Endothelial cell of umbilical vein (primary cell): ENCODE measurements at regions not wholly inside any gene's neighbourhood (a gene's known extent, or its start where the extent isn't known, plus 50 kb on each side); places are given as distances from the start of the nearest gene placed in this dataset.

Experiments used
- EZH2 ChIP-seq: IDR thresholded peaks from 2 replicates; pipeline ENCODE4 v1.6.1; 2012; ENCODE audit warnings: borderline replicate concordance, low read depth, mild to moderate bottlenecking, moderate library complexity, low read length, inconsistent platforms; ENCODE audit not compliant: severe bottlenecking
- FOS ChIP-seq: IDR thresholded peaks from 2 replicates; pipeline ENCODE4 v1.6.1; 2011; ENCODE audit warnings: mild to moderate bottlenecking, low read length, moderate library complexity, borderline replicate concordance; ENCODE audit not compliant: insufficient read depth
- GATA2 ChIP-seq: IDR thresholded peaks from 2 replicates; pipeline ENCODE4 v1.7.0; 2011; ENCODE audit warnings: low read depth, mild to moderate bottlenecking, moderate library complexity, mixed read lengths, low read length; ENCODE audit not compliant: insufficient read length, insufficient read depth
- JUN ChIP-seq: IDR thresholded peaks from 2 replicates; pipeline ENCODE4 v1.6.1; 2011; ENCODE audit warnings: borderline replicate concordance, low read depth; ENCODE audit not compliant: insufficient read length, insufficient read depth
- MYC ChIP-seq: IDR thresholded peaks from one replicate; pipeline ENCODE4 v1.6.1; 2011; ENCODE audit warnings: mild to moderate bottlenecking, low read depth, low read length
- POLR2A ChIP-seq: IDR thresholded peaks from 2 replicates; pipeline ENCODE4 v1.6.1; 2012; ENCODE audit warnings: low read depth, mild to moderate bottlenecking, control low read depth, low read length
- POLR2AphosphoS5 ChIP-seq: IDR thresholded peaks from 2 replicates; pipeline ENCODE4 v1.6.1; 2012; ENCODE audit warnings: low read depth, mild to moderate bottlenecking, control low read depth, low read length, moderate library complexity; ENCODE audit not compliant: insufficient read depth
- TF ChIP-seq, protein P1 (sequence below), 2 donors: IDR thresholded peaks; 1 replicate in 1 of 2; 2 replicates in 1 of 2; pipeline ENCODE4 v1.5.1; 2011; ENCODE audit warnings: low read length in 2 of 2, mild to moderate bottlenecking in 2 of 2, moderate library complexity in 2 of 2, control low read depth in 1 of 2, inconsistent platforms in 1 of 2, low read depth in 1 of 2; ENCODE audit not compliant: insufficient read depth in 1 of 2; ENCODE audit errors: extremely low read depth in 1 of 2

DNA sequence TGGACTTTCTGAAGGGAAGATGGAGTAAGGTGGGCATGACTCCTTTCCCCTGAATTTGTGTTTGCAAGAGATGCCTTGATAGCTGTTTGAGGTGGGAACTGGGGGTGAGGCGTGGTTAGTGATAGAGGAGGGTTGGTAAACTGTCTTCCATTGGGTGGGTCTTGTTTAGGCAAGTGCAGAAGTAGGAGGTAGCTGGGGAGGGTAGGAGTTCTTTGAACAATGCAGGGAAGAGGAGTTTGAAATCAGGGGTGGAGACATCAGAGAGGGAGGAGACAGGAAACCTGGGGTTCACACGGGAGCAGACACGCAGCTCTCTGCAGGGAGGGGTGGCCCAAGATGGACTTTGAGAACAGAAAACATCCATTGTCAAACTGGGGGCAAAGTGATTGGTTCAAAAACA lies 267.1 kb downstream of the TSN start:
- TF ChIP-seq, protein P1, sequence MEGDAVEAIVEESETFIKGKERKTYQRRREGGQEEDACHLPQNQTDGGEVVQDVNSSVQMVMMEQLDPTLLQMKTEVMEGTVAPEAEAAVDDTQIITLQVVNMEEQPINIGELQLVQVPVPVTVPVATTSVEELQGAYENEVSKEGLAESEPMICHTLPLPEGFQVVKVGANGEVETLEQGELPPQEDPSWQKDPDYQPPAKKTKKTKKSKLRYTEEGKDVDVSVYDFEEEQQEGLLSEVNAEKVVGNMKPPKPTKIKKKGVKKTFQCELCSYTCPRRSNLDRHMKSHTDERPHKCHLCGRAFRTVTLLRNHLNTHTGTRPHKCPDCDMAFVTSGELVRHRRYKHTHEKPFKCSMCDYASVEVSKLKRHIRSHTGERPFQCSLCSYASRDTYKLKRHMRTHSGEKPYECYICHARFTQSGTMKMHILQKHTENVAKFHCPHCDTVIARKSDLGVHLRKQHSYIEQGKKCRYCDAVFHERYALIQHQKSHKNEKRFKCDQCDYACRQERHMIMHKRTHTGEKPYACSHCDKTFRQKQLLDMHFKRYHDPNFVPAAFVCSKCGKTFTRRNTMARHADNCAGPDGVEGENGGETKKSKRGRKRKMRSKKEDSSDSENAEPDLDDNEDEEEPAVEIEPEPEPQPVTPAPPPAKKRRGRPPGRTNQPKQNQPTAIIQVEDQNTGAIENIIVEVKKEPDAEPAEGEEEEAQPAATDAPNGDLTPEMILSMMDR (IDR thresholded peaks at IDR 0.05; ENCODE audit: extremely low read depth in 1 of 2, insufficient read depth in 1 of 2, low read depth in 1 of 2, low read length in 2 of 2): no peak
- TF ChIP-seq EZH2: no peak
- TF ChIP-seq MYC: no peak
- no peak for TF ChIP-seq POLR2A
- TF ChIP-seq POLR2AphosphoS5: no peak
- TF ChIP-seq GATA2: no peak
- TF ChIP-seq FOS: no peak
- no peak for TF ChIP-seq JUN
